Ramos (cell line): ENCODE measurements at regions not wholly inside any gene's neighbourhood (a gene's known extent, or its start where the extent isn't known, plus 50 kb on each side); places are given as distances from the start of the nearest gene placed in this dataset.

Experiments
- in situ Hi-C: fragments of 300-500 bp; cut with MboI; formaldehyde crosslinking; loops from one replicate; pipeline ENCODE4 v1.14.3; 2022; ENCODE audit warnings: low sequenced_read_pairs; ENCODE audit not compliant: unreplicated experiment

GRCh38 chr18:40404284-40404683 lies 1550.8 kb upstream of the PIK3C3 start:
- in situ Hi-C loops = no loop called here

GRCh38 chr18:40402052-40402451 lies 1553.0 kb upstream of the PIK3C3 start:
- in situ Hi-C loops = no loop called here

- in situ Hi-C loops = no loop called here
These were observed 1566.9 kb upstream of the PIK3C3 start for GRCh38 chr18:40388121-40388520.

- in situ Hi-C loops = no loop called here
These were observed 1567.8 kb upstream of the PIK3C3 start for GRCh38 chr18:40387130-40387787.

GRCh38 chr18:40382197-40382596 lies 1572.8 kb upstream of the PIK3C3 start:
- in situ Hi-C loops = no loop called here

- in situ Hi-C loops = no loop called here
These were observed 1574.2 kb upstream of the PIK3C3 start for GRCh38 chr18:40380686-40381439.

GRCh38 chr18:40375837-40376236 lies 1579.2 kb upstream of the PIK3C3 start:
- in situ Hi-C loops = no loop called here

- in situ Hi-C loops = no loop called here
These were observed 1583.4 kb upstream of the PIK3C3 start for GRCh38 chr18:40371673-40372072.

GRCh38 chr18:40367576-40367975 lies 1587.5 kb upstream of the PIK3C3 start:
- in situ Hi-C loops = no loop called here

GRCh38 chr18:40366521-40366920 lies 1588.5 kb upstream of the PIK3C3 start:
- in situ Hi-C loops = no loop called here

GRCh38 chr18:40365526-40365925 lies 1589.5 kb upstream of the PIK3C3 start:
- in situ Hi-C loops = no loop called here

GRCh38 chr18:40360558-40360957 lies 1594.5 kb upstream of the PIK3C3 start:
- in situ Hi-C loops = no loop called here

- in situ Hi-C loops = no loop called here
These were observed 1597.5 kb upstream of the PIK3C3 start for GRCh38 chr18:40357536-40357935.

- in situ Hi-C loops = no loop called here
These were observed 1598.9 kb upstream of the PIK3C3 start for GRCh38 chr18:40356168-40356567.

GRCh38 chr18:40355726-40356125 lies 1599.3 kb upstream of the PIK3C3 start:
- in situ Hi-C loops = no loop called here

- in situ Hi-C loops = no loop called here
These were observed 1606.8 kb upstream of the PIK3C3 start for GRCh38 chr18:40348196-40348595.

- in situ Hi-C loops = no loop called here
These were observed 1607.8 kb upstream of the PIK3C3 start for GRCh38 chr18:40347261-40347660.

GRCh38 chr18:40346146-40346545 lies 1608.9 kb upstream of the PIK3C3 start:
- in situ Hi-C loops = no loop called here

- in situ Hi-C loops = no loop called here
These were observed 1613.3 kb upstream of the PIK3C3 start for GRCh38 chr18:40341701-40342100.

- in situ Hi-C loops = no loop called here
These were observed 1616.8 kb upstream of the PIK3C3 start for GRCh38 chr18:40338284-40338683.

GRCh38 chr18:40326985-40327384 lies 1628.0 kb upstream of the PIK3C3 start:
- in situ Hi-C loops = no loop called here

- in situ Hi-C loops = no loop called here
These were observed 1629.0 kb upstream of the PIK3C3 start for GRCh38 chr18:40325988-40326387.
